GM18505 (cell line): ENCODE measurements at regions not wholly inside any gene's neighbourhood (a gene's known extent, or its start where the extent isn't known, plus 50 kb on each side); places are given as distances from the start of the nearest gene placed in this dataset.
"Not testable (repeated sequence)": the region's sequence is repeated elsewhere in the genome, so short reads cannot be mapped to it uniquely, and the experiment has no call there.

Source experiments
- ATAC-seq: cut with Tn5 transposase; IDR thresholded peaks from one replicate; pipeline ENCODE4 v1.9.1; 2021; ENCODE audit not compliant: unreplicated experiment
- POLR2A ChIP-seq: IDR thresholded peaks from 4 replicates; pipeline ENCODE4 v1.6.1; 2011; ENCODE audit warnings: borderline replicate concordance; ENCODE audit not compliant: insufficient read depth, insufficient read length; ENCODE audit errors: extremely low read depth

- no peak for TF ChIP-seq POLR2A
- ATAC-seq: no peak
Measured at GRCh38 chrX:150207733-150208132, 155.4 kb upstream of the MAMLD1 start.

GRCh38 chrX:150211988-150212387 lies 151.1 kb upstream of the MAMLD1 start:
- ATAC-seq: no peak
- TF ChIP-seq POLR2A: no peak

- TF ChIP-seq POLR2A: no peak
- no peak for ATAC-seq
Measured at GRCh38 chrX:150212672-150213480, 150.2 kb upstream of the MAMLD1 start.

GRCh38 chrX:150213481-150214030 lies 149.6 kb upstream of the MAMLD1 start:
- no peak for ATAC-seq
- no peak for TF ChIP-seq POLR2A

- not testable (repeated sequence) for ATAC-seq
Measured at GRCh38 chrX:150216000-150216399, 147.1 kb upstream of the MAMLD1 start.

- no peak for TF ChIP-seq POLR2A
- ATAC-seq: no peak
Measured at GRCh38 chrX:150216716-150217115, 146.4 kb upstream of the MAMLD1 start.

GRCh38 chrX:150217609-150218008 lies 145.5 kb upstream of the MAMLD1 start:
- no peak for ATAC-seq

GRCh38 chrX:150219374-150220185 lies 143.5 kb upstream of the MAMLD1 start:
- TF ChIP-seq POLR2A: no peak
- no peak for ATAC-seq

More at GRCh38 chrX:150217609-150218008, 145.5 kb upstream of the MAMLD1 start:
- TF ChIP-seq POLR2A: no peak

- ATAC-seq: no peak
Measured at GRCh38 chrX:150223176-150224015, 139.7 kb upstream of the MAMLD1 start.

GRCh38 chrX:150224676-150225075 lies 138.4 kb upstream of the MAMLD1 start:
- no peak for TF ChIP-seq POLR2A
- ATAC-seq: no peak

More at GRCh38 chrX:150223176-150224015, 139.7 kb upstream of the MAMLD1 start:
- TF ChIP-seq POLR2A: no peak

GRCh38 chrX:150225266-150225665 lies 137.9 kb upstream of the MAMLD1 start:
- no peak for ATAC-seq
- no peak for TF ChIP-seq POLR2A

GRCh38 chrX:150225756-150226155 lies 137.4 kb upstream of the MAMLD1 start:
- no peak for TF ChIP-seq POLR2A
- ATAC-seq: no peak
